Esophagus muscularis mucosa (tissue), 4 donors: ENCODE measurements at regions not wholly inside any gene's neighbourhood (a gene's known extent, or its start where the extent isn't known, plus 50 kb on each side); places are given as distances from the start of the nearest gene placed in this dataset.
A peak's percentile ranks its signal among the peaks of the same experiment; 100 is the strongest.

Experiments
- DNase-seq: peaks from one replicate; pipeline ENCODE4 v3.0.0-alpha.2; 2017; ENCODE audit errors: extremely low spot score
- H3K27ac ChIP-seq, 4 donors: fragments of 200-600 bp; sonication (generic); replicated peaks in 1 of 4; 1 replicate in 3 of 4; 2 replicates in 1 of 4; pipeline ENCODE4 v1.5.1; 2016 to 2019; ENCODE audit warnings: mild to moderate bottlenecking in 1 of 4
- H3K27me3 ChIP-seq, 4 donors: fragments of 200-600 bp; sonication (generic); one replicate each; pipeline versions ENCODE4 v1.5.1 to v1.6.0; 2016 to 2019
- H3K36me3 ChIP-seq, 4 donors: fragments of 200-600 bp; sonication (generic); one replicate each; pipeline ENCODE4 v1.5.1; 2016 to 2019
- H3K4me1 ChIP-seq, 4 donors: fragments of 200-600 bp; sonication (generic); one replicate each; pipeline ENCODE4 v1.5.1; 2016 to 2019
- H3K4me3 ChIP-seq, 4 donors: fragments of 200-600 bp; sonication (generic); 1 replicate in 2 of 4; 2 replicates in 2 of 4; pipeline ENCODE4 v1.5.1; 2016 to 2019; ENCODE audit warnings: mild to moderate bottlenecking in 4 of 4, moderate library complexity in 1 of 4
- H3K9me3 ChIP-seq, 4 donors: fragments of 200-600 bp; sonication (generic); 1 replicate in 3 of 4; 2 replicates in 1 of 4; pipeline ENCODE4 v1.5.1; 2016 to 2019
- CTCF ChIP-seq, 3 experiments: fragments of 200-600 bp in 2 of 3; fragments of 450-650 bp in 1 of 3; sonication (generic) in 2 of 3; IDR thresholded peaks; one replicate each; pipeline ENCODE4 v1.5.1; 2017 to 2019; ENCODE audit warnings: antibody characterized with exemption in 3 of 3, mild to moderate bottlenecking in 2 of 3, moderate library complexity in 1 of 3
- EP300 ChIP-seq: sonication (generic); formaldehyde crosslinking; IDR thresholded peaks from one replicate; pipeline ENCODE4 v1.6.1; 2017; ENCODE audit warnings: antibody characterized with exemption
- POLR2A ChIP-seq: fragments of 450-650 bp; IDR thresholded peaks from one replicate; pipeline ENCODE4 v1.6.1; 2017; ENCODE audit warnings: antibody characterized with exemption, moderate library complexity, mild to moderate bottlenecking, low read depth
- POLR2AphosphoS5 ChIP-seq, 2 donors: sonication (generic); formaldehyde crosslinking; IDR thresholded peaks; one replicate each; pipeline ENCODE4 v1.6.1; 2017; ENCODE audit warnings: antibody characterized with exemption in 2 of 2
- WGBS: methylation state at CpG from one replicate; pipeline ENCODE4 v1.1.5; 2018; 5-methylcytosine and 5-hydroxymethylcytosine counted together
- intact Hi-C: fragments of 100-400 bp; cut with DNase I; formaldehyde crosslinking; loops from one replicate; pipeline ENCODE4 v1.15.1; 2023

- WGBS = 35% methylated on average over 5 of the region's 5 CpGs
These were observed 174.2 kb upstream of the NCAM1 start for GRCh38 chr11:112786886-112787530.

DNA sequence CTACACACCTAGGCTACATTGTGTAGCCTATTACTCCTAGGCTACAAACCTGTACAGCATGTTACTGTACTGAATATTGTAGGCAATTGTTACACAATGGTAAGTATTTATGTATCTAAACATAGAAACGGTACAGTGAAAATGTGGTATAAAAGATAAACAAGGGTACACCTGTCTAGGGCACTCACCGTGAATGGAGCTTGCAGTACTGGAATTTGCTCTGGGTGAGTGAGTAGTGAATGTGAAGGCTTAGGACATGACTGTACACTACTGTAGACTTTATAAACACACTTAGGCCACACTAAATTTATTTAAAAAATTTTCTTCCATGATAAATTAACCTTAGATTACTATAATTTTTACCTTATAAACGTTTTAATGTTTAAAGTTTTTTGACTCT lies 171.7 kb upstream of the NCAM1 start:
- intact Hi-C loops = no loop called here
- Histone ChIP-seq H3K27me3 (no peaks in the 10 kb centered on the region), H3K9me3 (no peaks in the 10 kb centered on the region), H3K36me3 (no peaks in the 10 kb centered on the region), H3K4me1 (peaks cover 23 to 42% (median 38%) of the 10 kb centered on the region in 4 donors), H3K27ac (no peak overlapping the region), H3K4me3 (no peak overlapping the region)
- WGBS = 45% methylated on average over 3 of the region's 3 CpGs
- DNase-seq = no peak
- TF ChIP-seq CTCF (IDR thresholded peaks at IDR 0.05) (no peak), POLR2A (no peak), EP300 (no peak), POLR2AphosphoS5 (IDR thresholded peaks at IDR 0.05) (no peak)

More at GRCh38 chr11:112786886-112787530, 174.2 kb upstream of the NCAM1 start:
- no peak for DNase-seq
- Histone ChIP-seq H3K4me3 (no peak overlapping the region), H3K4me1 (peaks cover 25 to 36% (median 36%) of the 10 kb centered on the region in 4 donors), H3K36me3 (no peaks in the 10 kb centered on the region), H3K27ac (peak overlapping the region in 1 of 4 donors; percentile 50), H3K9me3 (no peaks in the 10 kb centered on the region), H3K27me3 (no peaks in the 10 kb centered on the region)
- intact Hi-C loops = no loop called here
- no peak for TF ChIP-seq POLR2A
- TF ChIP-seq CTCF (IDR thresholded peaks at IDR 0.05) = no peak
- no peak for TF ChIP-seq EP300
- no peak for TF ChIP-seq POLR2AphosphoS5 (IDR thresholded peaks at IDR 0.05)

GRCh38 chr11:112790286-112790685 lies 170.9 kb upstream of the NCAM1 start:
- H3K36me3 ChIP-seq = no peaks in the 10 kb centered on the region
- intact Hi-C loops = no loop called here

GRCh38 chr11:112792070-112792469 lies 169.2 kb upstream of the NCAM1 start:
- TF ChIP-seq EP300 (no peak), POLR2A (no peak), POLR2AphosphoS5 (IDR thresholded peaks at IDR 0.05) (no peak), CTCF (IDR thresholded peaks at IDR 0.05) (no peak)
- 98% methylated on average over 5 of the region's 5 CpGs for WGBS
- Histone ChIP-seq H3K36me3 (no peaks in the 10 kb centered on the region), H3K4me3 (no peak overlapping the region), H3K4me1 (peaks cover 16 to 42% (median 38%) of the 10 kb centered on the region in 4 donors), H3K27ac (no peak overlapping the region), H3K27me3 (no peaks in the 10 kb centered on the region), H3K9me3 (no peaks in the 10 kb centered on the region)
- no peak for DNase-seq
- intact Hi-C loops = no loop called here

More at GRCh38 chr11:112790286-112790685, 170.9 kb upstream of the NCAM1 start:
- WGBS = 89% methylated on average over 3 of the region's 3 CpGs
- Histone ChIP-seq H3K27ac (no peak overlapping the region), H3K9me3 (no peaks in the 10 kb centered on the region), H3K4me1 (peaks cover 17 to 42% (median 38%) of the 10 kb centered on the region in 4 donors), H3K27me3 (no peaks in the 10 kb centered on the region), H3K4me3 (no peak overlapping the region)
- TF ChIP-seq EP300 = no peak
- no peak for TF ChIP-seq POLR2AphosphoS5 (IDR thresholded peaks at IDR 0.05)
- no peak for TF ChIP-seq POLR2A
- TF ChIP-seq CTCF (IDR thresholded peaks at IDR 0.05) = no peak
- DNase-seq = no peak

DNA sequence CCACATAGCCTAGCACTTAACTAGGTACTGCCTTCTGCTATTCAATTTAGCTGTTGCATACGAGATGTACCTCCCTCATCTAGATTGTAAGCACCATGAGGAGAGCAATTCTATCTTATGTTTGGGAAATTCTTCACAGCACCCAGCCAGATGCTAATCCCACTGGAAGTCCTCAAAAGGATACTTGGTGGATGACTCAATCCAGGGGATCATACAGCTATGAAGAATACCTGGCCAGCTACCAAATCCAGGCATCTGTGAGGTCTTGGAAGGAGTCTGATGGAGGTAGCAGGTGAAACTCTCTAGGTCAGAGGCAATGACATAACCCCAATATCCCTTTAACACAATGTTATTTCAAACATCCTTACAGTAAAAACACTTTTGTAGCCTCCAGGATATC lies 167.8 kb upstream of the NCAM1 start:
- H3K27me3 ChIP-seq = no peaks in the 10 kb centered on the region
- H3K36me3 ChIP-seq = no peaks in the 10 kb centered on the region
- H3K4me1 ChIP-seq = peaks cover 25 to 50% (median 46%) of the 10 kb centered on the region in 4 donors
- no peaks in the 10 kb centered on the region for H3K9me3 ChIP-seq
- no peak for TF ChIP-seq POLR2A
- TF ChIP-seq EP300 = no peak
- no peak for TF ChIP-seq CTCF (IDR thresholded peaks at IDR 0.05)
- no peak for TF ChIP-seq POLR2AphosphoS5 (IDR thresholded peaks at IDR 0.05)
- WGBS = 75% methylated on average over 1 of the region's 1 CpG
- H3K27ac ChIP-seq = peak overlapping the region; percentile 74 to 82 (median 74)
- H3K4me3 ChIP-seq = no peak overlapping the region
- DNase-seq = no peak
- intact Hi-C loops = no loop called here
